Endothelial cell of umbilical vein (primary cell): ENCODE measurements at regions not wholly inside any gene's neighbourhood (a gene's known extent, or its start where the extent isn't known, plus 50 kb on each side); places are given as distances from the start of the nearest gene placed in this dataset.

Experiments
- BruUV-seq: library from RNA; stranded (reverse); fragments of 400-500 nt; replicated peaks from 2 replicates; lab custom pipeline; 2021; lab: Mats Ljungman, UMichigan
- CTCF ChIA-PET: fragments of 300-600, 350-600 bp; sonication (Branson Sonifier 250); formaldehyde crosslinking; loops from one replicate; lab custom pipeline; 2021; ENCODE audit warnings: antibody characterized with exemption, inconsistent platforms; lab: Charles Lee
- POLR2A ChIA-PET: fragments of 300-600, 350-600 bp; sonication (Branson Sonifier 250); formaldehyde crosslinking; loops from one replicate; lab custom pipeline; 2021; ENCODE audit warnings: antibody characterized with exemption, inconsistent platforms; lab: Charles Lee
- DNase-seq: peaks from one replicate; pipeline ENCODE4 v3.0.0-alpha.2; 2011; ENCODE audit warnings: low read depth, low spot score
- FAIRE-seq: peaks from 2 replicates; lab custom pipeline; 2011; peaks lifted over from hg19 to GRCh38; lab: Jason Lieb, UNC
- H2AFZ ChIP-seq: 2 replicates; pipeline ENCODE4 v1.6.0; 2012; ENCODE audit warnings: low read depth, low read length, control low read depth, inconsistent platforms
- H3K27ac ChIP-seq: 2 replicates; pipeline ENCODE4 v1.5.1; 2011; ENCODE audit warnings: low read depth, mild to moderate bottlenecking, control low read depth, low read length, moderate library complexity; ENCODE audit not compliant: insufficient read depth
- H3K27me3 ChIP-seq, 2 experiments: 2 replicates each; pipeline versions ENCODE4 v1.6.0 to v1.6.1; 2011; ENCODE audit warnings: low read length in 2 of 2, mixed read lengths in 1 of 2; ENCODE audit not compliant: control insufficient read depth in 2 of 2, insufficient read depth in 2 of 2
- H3K36me3 ChIP-seq, 2 experiments: 2 replicates in 1 of 2; 3 replicates in 1 of 2; pipeline ENCODE4 v1.5.1; 2011; ENCODE audit warnings: low read length in 2 of 2, mild to moderate bottlenecking in 1 of 2, moderate library complexity in 1 of 2; ENCODE audit not compliant: control insufficient read depth in 2 of 2, insufficient read depth in 2 of 2; ENCODE audit errors: extremely low read depth in 1 of 2
- H3K4me1 ChIP-seq: 3 replicates; pipeline ENCODE4 v1.5.1; 2011; ENCODE audit warnings: mild to moderate bottlenecking, low read length; ENCODE audit not compliant: control insufficient read depth, insufficient read depth; ENCODE audit errors: extremely low read depth
- H3K4me2 ChIP-seq: 2 replicates; pipeline ENCODE4 v1.6.1; 2011; ENCODE audit warnings: low read length, control low read depth, mixed read lengths; ENCODE audit not compliant: insufficient read depth
- H3K4me3 ChIP-seq, 3 experiments: fragments of 200-600 bp in 1 of 3; sonication (generic), shearing (Covaris generic) in 1 of 3; replicated peaks in 1 of 3; 2 replicates each; pipeline ENCODE4 v1.5.1; 2011 to 2016; ENCODE audit warnings: control low read depth in 3 of 3, low read length in 3 of 3, mild to moderate bottlenecking in 2 of 3, inconsistent platforms in 1 of 3, low read depth in 1 of 3, moderate library complexity in 1 of 3; ENCODE audit not compliant: insufficient read depth in 1 of 3
- H3K79me2 ChIP-seq: 2 replicates; pipeline ENCODE4 v1.6.0; 2012; ENCODE audit warnings: low read length, inconsistent platforms; ENCODE audit not compliant: control insufficient read depth, insufficient read depth
- H3K9ac ChIP-seq: replicated peaks from 2 replicates; pipeline ENCODE3; 2011; ENCODE audit warnings: low read length, control low read depth; ENCODE audit not compliant: insufficient read depth; ENCODE audit errors: extremely low read depth
- H3K9me1 ChIP-seq: replicated peaks from 3 replicates; pipeline ENCODE4 v1.6.0; 2011; ENCODE audit warnings: mild to moderate bottlenecking, low read length; ENCODE audit not compliant: control insufficient read depth, insufficient read depth; ENCODE audit errors: extremely low read depth
- H3K9me3 ChIP-seq: replicated peaks from 2 replicates; pipeline ENCODE4 v1.5.1; 2012; ENCODE audit warnings: low read length, inconsistent platforms; ENCODE audit not compliant: control insufficient read depth, insufficient read depth
- H4K20me1 ChIP-seq: replicated peaks from 2 replicates; pipeline ENCODE3; 2011; ENCODE audit warnings: mild to moderate bottlenecking, low read length; ENCODE audit not compliant: control insufficient read depth, insufficient read depth; ENCODE audit errors: extremely low read depth
- EZH2 ChIP-seq: IDR thresholded peaks from 2 replicates; pipeline ENCODE4 v1.6.1; 2012; ENCODE audit warnings: borderline replicate concordance, low read depth, mild to moderate bottlenecking, moderate library complexity, low read length, inconsistent platforms; ENCODE audit not compliant: severe bottlenecking
- FOS ChIP-seq: IDR thresholded peaks from 2 replicates; pipeline ENCODE4 v1.6.1; 2011; ENCODE audit warnings: mild to moderate bottlenecking, low read length, moderate library complexity, borderline replicate concordance; ENCODE audit not compliant: insufficient read depth
- GATA2 ChIP-seq: IDR thresholded peaks from 2 replicates; pipeline ENCODE4 v1.7.0; 2011; ENCODE audit warnings: low read depth, mild to moderate bottlenecking, moderate library complexity, mixed read lengths, low read length; ENCODE audit not compliant: insufficient read length, insufficient read depth
- JUN ChIP-seq: IDR thresholded peaks from 2 replicates; pipeline ENCODE4 v1.6.1; 2011; ENCODE audit warnings: borderline replicate concordance, low read depth; ENCODE audit not compliant: insufficient read length, insufficient read depth
- MYC ChIP-seq: IDR thresholded peaks from one replicate; pipeline ENCODE4 v1.6.1; 2011; ENCODE audit warnings: mild to moderate bottlenecking, low read depth, low read length
- POLR2A ChIP-seq: IDR thresholded peaks from 2 replicates; pipeline ENCODE4 v1.6.1; 2012; ENCODE audit warnings: low read depth, mild to moderate bottlenecking, control low read depth, low read length
- POLR2AphosphoS5 ChIP-seq: IDR thresholded peaks from 2 replicates; pipeline ENCODE4 v1.6.1; 2012; ENCODE audit warnings: low read depth, mild to moderate bottlenecking, control low read depth, low read length, moderate library complexity; ENCODE audit not compliant: insufficient read depth
- dilution Hi-C: fragments of 300-500 bp; cut with MboI; formaldehyde crosslinking; loops from one replicate; pipeline ENCODE4 v1.15.0; 2019; ENCODE audit warnings: low sequenced_read_pairs; ENCODE audit not compliant: extremely low pct_ligation_motif_present
- intact Hi-C: fragments of 100-400 bp; cut with micrococcal nuclease; formaldehyde crosslinking; loops from one replicate; pipeline ENCODE4 v1.10.0; 2022
- TF ChIP-seq, protein P1 (sequence below): IDR thresholded peaks from 2 replicates; pipeline ENCODE4 v1.6.1; 2011; ENCODE audit not compliant: insufficient read depth, insufficient read length
- TF ChIP-seq, protein P2 (sequence below), 2 donors: IDR thresholded peaks; 1 replicate in 1 of 2; 2 replicates in 1 of 2; pipeline ENCODE4 v1.5.1; 2011; ENCODE audit warnings: low read length in 2 of 2, mild to moderate bottlenecking in 2 of 2, moderate library complexity in 2 of 2, control low read depth in 1 of 2, inconsistent platforms in 1 of 2, low read depth in 1 of 2; ENCODE audit not compliant: insufficient read depth in 1 of 2; ENCODE audit errors: extremely low read depth in 1 of 2

GRCh38 chr16:16857012-16857411 is 478.1 kb downstream of the NPIPA7 start:
- POLR2A ChIA-PET = no interaction called here
- no peak overlapping the region for H3K27ac ChIP-seq
- H3K27me3 ChIP-seq = no peaks in the 10 kb centered on the region
- no peaks in the 10 kb centered on the region for H3K4me1 ChIP-seq
- no peak overlapping the region for H3K4me3 ChIP-seq
- DNase-seq = no peak
- H4K20me1 ChIP-seq = no peaks in the 10 kb centered on the region
- H2AFZ ChIP-seq = no peak overlapping the region
- no peak overlapping the region for H3K9ac ChIP-seq
- no TSS peak for BruUV-seq
- intact Hi-C loops = no loop called here
- H3K79me2 ChIP-seq = no peaks in the 10 kb centered on the region
- FAIRE-seq = no peak
- CTCF ChIA-PET = no interaction called here
- H3K36me3 ChIP-seq = no peaks in the 10 kb centered on the region
- dilution Hi-C loops = no loop called here
- no peaks in the 10 kb centered on the region for H3K9me1 ChIP-seq
- H3K9me3 ChIP-seq = peaks cover 2% of the 10 kb centered on the region
- no peak overlapping the region for H3K4me2 ChIP-seq
- TF ChIP-seq, protein P1, sequence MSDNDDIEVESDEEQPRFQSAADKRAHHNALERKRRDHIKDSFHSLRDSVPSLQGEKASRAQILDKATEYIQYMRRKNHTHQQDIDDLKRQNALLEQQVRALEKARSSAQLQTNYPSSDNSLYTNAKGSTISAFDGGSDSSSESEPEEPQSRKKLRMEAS = no peak
- TF ChIP-seq GATA2 (no peak), POLR2A (no peak), EZH2 (no peak), MYC (no peak), FOS (no peak), POLR2AphosphoS5 (no peak), JUN (no peak)
- TF ChIP-seq, protein P2, sequence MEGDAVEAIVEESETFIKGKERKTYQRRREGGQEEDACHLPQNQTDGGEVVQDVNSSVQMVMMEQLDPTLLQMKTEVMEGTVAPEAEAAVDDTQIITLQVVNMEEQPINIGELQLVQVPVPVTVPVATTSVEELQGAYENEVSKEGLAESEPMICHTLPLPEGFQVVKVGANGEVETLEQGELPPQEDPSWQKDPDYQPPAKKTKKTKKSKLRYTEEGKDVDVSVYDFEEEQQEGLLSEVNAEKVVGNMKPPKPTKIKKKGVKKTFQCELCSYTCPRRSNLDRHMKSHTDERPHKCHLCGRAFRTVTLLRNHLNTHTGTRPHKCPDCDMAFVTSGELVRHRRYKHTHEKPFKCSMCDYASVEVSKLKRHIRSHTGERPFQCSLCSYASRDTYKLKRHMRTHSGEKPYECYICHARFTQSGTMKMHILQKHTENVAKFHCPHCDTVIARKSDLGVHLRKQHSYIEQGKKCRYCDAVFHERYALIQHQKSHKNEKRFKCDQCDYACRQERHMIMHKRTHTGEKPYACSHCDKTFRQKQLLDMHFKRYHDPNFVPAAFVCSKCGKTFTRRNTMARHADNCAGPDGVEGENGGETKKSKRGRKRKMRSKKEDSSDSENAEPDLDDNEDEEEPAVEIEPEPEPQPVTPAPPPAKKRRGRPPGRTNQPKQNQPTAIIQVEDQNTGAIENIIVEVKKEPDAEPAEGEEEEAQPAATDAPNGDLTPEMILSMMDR (IDR thresholded peaks at IDR 0.05; ENCODE audit: extremely low read depth in 1 of 2, insufficient read depth in 1 of 2, low read depth in 1 of 2, low read length in 2 of 2) = no peak
